IPS-NIHi7 (cell line): ENCODE measurements at regions not wholly inside any gene's neighbourhood (a gene's known extent, or its start where the extent isn't known, plus 50 kb on each side); places are given as distances from the start of the nearest gene placed in this dataset.

Source experiments
- DNase-seq: peaks from one replicate; pipeline ENCODE4 v3.0.0; 2012; ENCODE audit warnings: mixed read lengths; ENCODE audit errors: extremely low spot score

- no peak for DNase-seq
These were observed 253.8 kb downstream of the TNS1 start for GRCh38 chr2:217749008-217749407.

- DNase-seq, result no peak
These were observed 256.0 kb downstream of the TNS1 start for GRCh38 chr2:217746808-217747207.

GRCh38 chr2:217743966-217744761 lies 258.6 kb downstream of the TNS1 start:
- no peak for DNase-seq

GRCh38 chr2:217743407-217743806 lies 259.4 kb downstream of the TNS1 start:
- DNase-seq, result no peak

GRCh38 chr2:217742841-217743240 lies 260.0 kb downstream of the TNS1 start:
- DNase-seq, result no peak

- no peak for DNase-seq
These were observed 260.5 kb downstream of the TNS1 start for GRCh38 chr2:217742276-217742675.

- no peak for DNase-seq
These were observed 261.3 kb downstream of the TNS1 start for GRCh38 chr2:217741381-217741955.

GRCh38 chr2:217740756-217741155 lies 262.0 kb downstream of the TNS1 start:
- DNase-seq, result no peak

GRCh38 chr2:217740178-217740577 lies 262.6 kb downstream of the TNS1 start:
- DNase-seq, result no peak

GRCh38 chr2:217739741-217740140 lies 263.1 kb downstream of the TNS1 start:
- DNase-seq, result no peak

- no peak for DNase-seq
These were observed 264.7 kb downstream of the TNS1 start for GRCh38 chr2:217738061-217738460.

- DNase-seq, result no peak
These were observed 265.8 kb downstream of the TNS1 start for GRCh38 chr2:217736776-217737550.

GRCh38 chr2:217735899-217736298 lies 266.9 kb downstream of the TNS1 start:
- no peak for DNase-seq

GRCh38 chr2:217735034-217735433 lies 267.8 kb downstream of the TNS1 start:
- DNase-seq, result no peak

GRCh38 chr2:217733461-217733860 lies 269.3 kb downstream of the TNS1 start:
- DNase-seq, result no peak

GRCh38 chr2:217732992-217733391 lies 269.8 kb downstream of the TNS1 start:
- DNase-seq, result no peak

GRCh38 chr2:217731805-217732204 lies 271.0 kb downstream of the TNS1 start:
- DNase-seq, result no peak

- no peak for DNase-seq
These were observed 273.3 kb downstream of the TNS1 start for GRCh38 chr2:217729421-217730053.

- no peak for DNase-seq
These were observed 275.0 kb downstream of the TNS1 start for GRCh38 chr2:217727801-217728200.

GRCh38 chr2:217725409-217725808 lies 277.4 kb downstream of the TNS1 start:
- DNase-seq, result no peak

GRCh38 chr2:217724471-217724870 lies 278.3 kb downstream of the TNS1 start:
- no peak for DNase-seq

GRCh38 chr2:217723981-217724380 lies 278.8 kb downstream of the TNS1 start:
- no peak for DNase-seq
